A673 (cell line): ENCODE measurements at regions not wholly inside any gene's neighbourhood (a gene's known extent, or its start where the extent isn't known, plus 50 kb on each side); places are given as distances from the start of the nearest gene placed in this dataset.

Experiments used
- CTCF ChIP-seq: fragments of 300-800, 200-600 bp; sonication (generic); conservative IDR thresholded peaks from 2 replicates; pipeline ENCODE4 v1.5.1; 2017; ENCODE audit warnings: low read depth, mild to moderate bottlenecking, antibody characterized with exemption, low read length, moderate library complexity, mixed read lengths
- EZH2 ChIP-seq: fragments of 200-600 bp; sonication (generic); IDR thresholded peaks from 2 replicates; pipeline ENCODE4 v1.6.1; 2017; ENCODE audit warnings: borderline replicate concordance, low read depth, mild to moderate bottlenecking, mixed read lengths, antibody characterized with exemption, low read length; ENCODE audit not compliant: poor library complexity, severe bottlenecking

- no peak for TF ChIP-seq CTCF
- no peak for TF ChIP-seq EZH2
Observed at GRCh38 chr7:19437446-19437845, 271.4 kb downstream of the POLR1F start.
